ENCODE measurements at regions not wholly inside any gene's neighbourhood (a gene's known extent, or its start where the extent isn't known, plus 50 kb on each side); places are given as distances from the start of the nearest gene placed in this dataset.
A peak's percentile ranks its signal among the peaks of the same experiment; 100 is the strongest.

DNA sequence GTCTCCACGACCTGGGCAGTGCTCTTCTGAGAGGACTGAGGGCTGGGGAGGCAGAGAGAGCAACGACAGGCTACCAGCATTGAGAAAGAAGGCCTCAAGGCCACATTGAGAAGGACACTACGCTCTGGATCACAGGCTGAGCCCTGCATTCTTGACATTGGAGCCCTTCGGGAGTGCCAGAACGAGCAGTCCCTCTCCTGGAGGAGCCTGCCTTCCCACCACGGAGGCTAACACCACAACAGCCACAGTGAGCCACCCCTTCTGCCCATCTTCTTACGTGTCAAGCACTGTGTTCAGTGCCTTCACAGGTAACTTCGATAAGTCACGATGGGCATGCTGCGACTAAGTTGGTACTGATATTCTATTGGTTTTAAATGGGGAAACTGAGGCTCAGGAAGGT, 267.8 kb downstream of the RPS24 start:
- Histone ChIP-seq H3K9me3 (no peaks in the 10 kb centered on the region), H3K4me1 (peaks cover 16% of the 10 kb centered on the region), H3K36me3 (ENCODE audit: low read depth, missing control alignments) (no peaks in the 10 kb centered on the region), H3K4me3 (no peak overlapping the region), H3K27me3 (no peaks in the 10 kb centered on the region), H3K27ac (peak overlapping the region in 1 of 2 donors; percentile 19)
- no peak for TF ChIP-seq POLR2A (IDR thresholded peaks at IDR 0.05)
- TF ChIP-seq, protein P1, sequence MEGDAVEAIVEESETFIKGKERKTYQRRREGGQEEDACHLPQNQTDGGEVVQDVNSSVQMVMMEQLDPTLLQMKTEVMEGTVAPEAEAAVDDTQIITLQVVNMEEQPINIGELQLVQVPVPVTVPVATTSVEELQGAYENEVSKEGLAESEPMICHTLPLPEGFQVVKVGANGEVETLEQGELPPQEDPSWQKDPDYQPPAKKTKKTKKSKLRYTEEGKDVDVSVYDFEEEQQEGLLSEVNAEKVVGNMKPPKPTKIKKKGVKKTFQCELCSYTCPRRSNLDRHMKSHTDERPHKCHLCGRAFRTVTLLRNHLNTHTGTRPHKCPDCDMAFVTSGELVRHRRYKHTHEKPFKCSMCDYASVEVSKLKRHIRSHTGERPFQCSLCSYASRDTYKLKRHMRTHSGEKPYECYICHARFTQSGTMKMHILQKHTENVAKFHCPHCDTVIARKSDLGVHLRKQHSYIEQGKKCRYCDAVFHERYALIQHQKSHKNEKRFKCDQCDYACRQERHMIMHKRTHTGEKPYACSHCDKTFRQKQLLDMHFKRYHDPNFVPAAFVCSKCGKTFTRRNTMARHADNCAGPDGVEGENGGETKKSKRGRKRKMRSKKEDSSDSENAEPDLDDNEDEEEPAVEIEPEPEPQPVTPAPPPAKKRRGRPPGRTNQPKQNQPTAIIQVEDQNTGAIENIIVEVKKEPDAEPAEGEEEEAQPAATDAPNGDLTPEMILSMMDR (IDR thresholded peaks at IDR 0.05): no peak
- WGBS, 2 donors: 59 to 73% methylated on average over 7 to 10 of the region's 10 CpGs
- no peak for DNase-seq
- intact Hi-C loops (cut with DNase I; ENCODE audit: low total_unique reads): no loop called here

DNA sequence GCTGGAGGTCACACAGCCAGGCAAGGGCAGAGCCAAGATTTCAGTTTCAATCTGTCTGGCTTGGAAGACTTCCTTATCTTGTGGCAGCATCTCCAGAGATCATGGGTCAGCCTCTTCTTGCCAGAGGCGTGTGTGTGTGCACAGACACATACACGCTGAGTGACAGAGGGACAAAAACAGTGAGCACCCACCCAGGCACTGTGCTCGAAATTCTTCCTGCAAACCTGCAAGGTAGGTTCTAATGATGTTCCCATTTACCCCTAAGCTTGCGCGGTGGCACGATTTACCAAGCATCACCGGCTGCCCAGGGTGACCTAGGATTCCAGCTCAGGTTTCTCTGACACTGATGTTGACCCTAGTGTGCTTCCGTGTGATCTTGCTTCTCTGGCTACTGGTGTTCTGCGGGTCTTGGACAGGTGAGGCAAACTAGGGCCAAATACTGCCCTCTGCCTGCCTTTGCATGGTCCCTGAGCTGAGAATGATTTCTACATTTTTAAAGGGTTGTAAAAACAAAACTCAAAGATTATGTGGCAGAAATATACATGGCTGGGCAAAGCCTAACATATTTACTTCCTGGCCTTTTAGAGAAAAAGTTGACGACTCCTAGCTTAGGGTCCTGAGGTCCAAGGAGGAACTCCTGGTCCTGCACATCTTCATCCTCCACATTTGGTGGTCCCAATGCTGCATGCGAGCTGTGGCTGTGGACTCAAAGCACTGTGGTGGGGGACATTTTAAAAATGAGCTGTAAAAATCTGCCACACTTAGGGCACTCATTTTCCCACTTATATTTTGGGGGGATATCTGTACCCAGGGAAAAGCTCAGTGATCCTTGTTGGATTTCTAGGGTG, 268.5 kb downstream of the RPS24 start:
- Histone ChIP-seq H3K36me3 (ENCODE audit: low read depth, missing control alignments) (no peaks in the 10 kb centered on the region), H3K27ac (peak overlapping the region in 1 of 2 donors; percentile 61), H3K4me3 (no peak overlapping the region), H3K4me1 (peaks cover 16% of the 10 kb centered on the region), H3K9me3 (no peaks in the 10 kb centered on the region), H3K27me3 (no peaks in the 10 kb centered on the region)
- intact Hi-C loops (cut with DNase I; ENCODE audit: low total_unique reads): no loop called here
- no peak for TF ChIP-seq POLR2A (IDR thresholded peaks at IDR 0.05)
- TF ChIP-seq, protein P1 (IDR thresholded peaks at IDR 0.05): no peak
- 81 to 82% methylated on average over 11 of the region's 11 CpGs for WGBS, 2 donors
- DNase-seq: no peak

DNA sequence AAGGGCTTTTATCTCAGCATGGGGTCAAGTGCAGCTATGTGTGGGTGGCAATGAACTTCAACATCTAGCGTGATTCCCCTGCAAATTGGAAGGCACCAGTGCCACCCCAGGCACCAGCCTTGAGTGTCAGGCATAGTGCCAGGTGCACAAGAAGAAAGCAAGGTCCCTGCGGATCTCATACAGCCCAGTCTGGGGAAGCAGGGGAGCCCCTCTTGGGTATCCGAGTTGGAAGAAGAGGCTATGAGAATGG, 269.0 kb downstream of the RPS24 start:
- intact Hi-C loops (cut with DNase I; ENCODE audit: low total_unique reads): no loop called here
- no peaks in the 10 kb centered on the region for H3K36me3 ChIP-seq (ENCODE audit: low read depth, missing control alignments)
- WGBS, 2 donors: 0 to 4% methylated on average over 3 of the region's 3 CpGs
- TF ChIP-seq POLR2A (IDR thresholded peaks at IDR 0.05): no peak
- TF ChIP-seq, protein P1 (IDR thresholded peaks at IDR 0.05): no peak
- H3K27me3 ChIP-seq: no peaks in the 10 kb centered on the region
- H3K27ac ChIP-seq: peak overlapping the region; percentile 61 to 90
- H3K4me1 ChIP-seq: peaks cover 16% of the 10 kb centered on the region
- DNase-seq: peak; percentile 40
- peak overlapping the region; percentile 63 to 76 for H3K4me3 ChIP-seq
- H3K9me3 ChIP-seq: no peaks in the 10 kb centered on the region

DNA sequence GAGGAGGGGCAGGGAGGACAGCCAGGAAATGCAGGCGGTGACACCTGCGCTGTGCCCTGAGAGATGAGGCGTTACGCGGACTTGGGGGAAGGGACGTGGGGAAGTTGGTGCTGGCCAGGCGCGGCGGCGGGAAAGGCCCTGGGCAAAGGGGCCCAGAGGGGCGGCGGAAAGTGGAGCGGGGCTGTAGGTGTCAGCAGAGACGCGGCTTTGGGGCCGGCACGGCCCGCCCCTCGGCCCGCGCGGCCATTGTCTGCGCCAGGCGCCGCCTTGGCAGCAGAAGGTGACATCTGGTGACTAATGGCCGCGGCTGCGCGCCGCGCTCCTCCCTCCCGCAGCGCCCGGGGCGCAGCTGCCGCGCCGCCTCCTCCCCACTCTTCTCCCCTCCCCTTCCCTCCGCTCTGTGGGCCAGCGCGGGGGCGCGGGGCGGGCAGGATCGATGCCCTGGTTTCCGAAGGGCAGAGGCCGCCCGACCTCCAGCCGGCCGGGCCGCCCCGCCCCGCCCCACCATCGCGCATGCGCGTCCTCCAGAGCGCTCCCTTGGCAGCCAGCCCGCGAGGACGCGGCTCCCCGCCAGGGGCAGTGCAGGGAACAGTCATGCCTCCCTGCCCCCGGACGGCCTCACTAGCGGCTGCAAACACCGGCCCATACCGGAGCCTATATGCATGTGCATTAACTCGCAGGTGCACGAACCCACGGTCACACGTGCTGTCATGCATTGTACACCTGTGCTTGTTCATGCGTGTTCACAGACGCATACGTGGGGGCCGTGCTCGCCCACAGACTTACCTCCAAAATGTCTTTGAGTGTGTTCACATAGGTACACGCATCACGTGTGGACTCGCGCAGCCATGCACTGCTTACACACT, 269.6 kb downstream of the RPS24 start:
- Histone ChIP-seq H3K4me1 (peaks cover 16% of the 10 kb centered on the region), H3K9me3 (no peaks in the 10 kb centered on the region), H3K36me3 (ENCODE audit: low read depth, missing control alignments) (no peaks in the 10 kb centered on the region), H3K27me3 (no peaks in the 10 kb centered on the region), H3K4me3 (peak overlapping the region; percentile 63 to 76), H3K27ac (peak overlapping the region; percentile 61 to 90)
- peak; percentile 93 for DNase-seq
- 0 to 5% methylated on average over 16 to 75 of the region's 81 CpGs for WGBS, 2 donors
- intact Hi-C loops (cut with DNase I; ENCODE audit: low total_unique reads): no loop called here
- TF ChIP-seq, protein P1 (IDR thresholded peaks at IDR 0.05): peak; percentile 65 to 77 (median 71)
- no peak for TF ChIP-seq POLR2A (IDR thresholded peaks at IDR 0.05)

Measured in testis (tissue), 2 donors.